Caki2 (cell line): ENCODE measurements at regions not wholly inside any gene's neighbourhood (a gene's known extent, or its start where the extent isn't known, plus 50 kb on each side); places are given as distances from the start of the nearest gene placed in this dataset.

Source experiments
- DNase-seq: peaks from one replicate; pipeline ENCODE4 v3.0.0-alpha.2; 2015; ENCODE audit warnings: low read depth
- in situ Hi-C: cut with HindIII; loops from 2 replicates; pipeline ENCODE4 v1.10.0; 2016; ENCODE audit warnings: low sequenced_read_pairs, low pct_unique_long_range_greater_than_20kb, mixed read lengths

GRCh38 chr20:6490849-6491248 lies 276.6 kb upstream of the BMP2 start:
- in situ Hi-C loops = no loop called here
- no peak for DNase-seq

- no peak for DNase-seq
- in situ Hi-C loops = no loop called here
Measured at GRCh38 chr20:6489361-6490171, 277.9 kb upstream of the BMP2 start.

GRCh38 chr20:6485351-6485750 lies 282.1 kb upstream of the BMP2 start:
- in situ Hi-C loops = no loop called here
- DNase-seq = no peak

GRCh38 chr20:6483727-6484126 lies 283.8 kb upstream of the BMP2 start:
- DNase-seq = no peak
- in situ Hi-C loops = no loop called here

GRCh38 chr20:6482486-6482885 lies 285.0 kb upstream of the BMP2 start:
- DNase-seq = no peak
- in situ Hi-C loops = no loop called here

- no peak for DNase-seq
- in situ Hi-C loops = no loop called here
Measured at GRCh38 chr20:6480328-6481200, 286.9 kb upstream of the BMP2 start.

GRCh38 chr20:6473197-6473596 lies 294.3 kb upstream of the BMP2 start:
- no peak for DNase-seq
- in situ Hi-C loops = no loop called here

- no peak for DNase-seq
- in situ Hi-C loops = no loop called here
Measured at GRCh38 chr20:6471871-6472270, 295.6 kb upstream of the BMP2 start.

GRCh38 chr20:6471110-6471647 lies 296.3 kb upstream of the BMP2 start:
- in situ Hi-C loops = no loop called here
- no peak for DNase-seq

- no peak for DNase-seq
- in situ Hi-C loops = no loop called here
Measured at GRCh38 chr20:6469695-6470094, 297.8 kb upstream of the BMP2 start.

- DNase-seq = no peak
- in situ Hi-C loops = no loop called here
Measured at GRCh38 chr20:6468423-6469116, 298.9 kb upstream of the BMP2 start.

- in situ Hi-C loops = no loop called here
- DNase-seq = no peak
Measured at GRCh38 chr20:6467562-6467961, 299.9 kb upstream of the BMP2 start.

- in situ Hi-C loops = no loop called here
- DNase-seq = no peak
Measured at GRCh38 chr20:6466075-6466810, 301.2 kb upstream of the BMP2 start.

- DNase-seq = no peak
- in situ Hi-C loops = no loop called here
Measured at GRCh38 chr20:6450841-6451240, 316.6 kb upstream of the BMP2 start.

GRCh38 chr20:6440443-6440799 lies 317.6 kb upstream of the FERMT1 start:
- DNase-seq = no peak
- in situ Hi-C loops = no loop called here

GRCh38 chr20:6439737-6440442 lies 317.1 kb upstream of the FERMT1 start:
- in situ Hi-C loops = no loop called here
- DNase-seq = no peak

GRCh38 chr20:6434131-6434530 lies 311.3 kb upstream of the FERMT1 start:
- in situ Hi-C loops = no loop called here
- DNase-seq = no peak

- in situ Hi-C loops = no loop called here
- DNase-seq = no peak
Measured at GRCh38 chr20:6430381-6430780, 307.6 kb upstream of the FERMT1 start.
